Stimulated activated effector memory CD8-positive, alpha-beta T cell treated with anti-CD3 and anti-CD28 coated beads, Interleukin-12 subunit alpha, Interleukin-12 subunit beta, amount 100 ng/mL, for 72 hours (primary cell): ENCODE measurements at regions not wholly inside any gene's neighbourhood (a gene's known extent, or its start where the extent isn't known, plus 50 kb on each side); places are given as distances from the start of the nearest gene placed in this dataset.
A peak's percentile ranks its signal among the peaks of the same experiment; 100 is the strongest.

ENCODE experiments used
- ATAC-seq: fragments of 150-1000 bp; cut with Tn5 transposase; 2 replicates; pipeline ENCODE4 v1.10.0; 2021
- DNase-seq, 2 donors: peaks; one replicate each; pipeline ENCODE4 v3.0.0; 2021 to 2022; ENCODE audit warnings: low spot score in 2 of 2
- H3K27ac Mint-ChIP-seq: one replicate; pipeline ENCODE4 v1.8.0; 2022; ENCODE audit warnings: mild to moderate bottlenecking, mixed read lengths
- H3K36me3 Mint-ChIP-seq: one replicate; pipeline ENCODE4 v1.8.0; 2022; ENCODE audit warnings: mild to moderate bottlenecking, mixed read lengths
- H3K4me1 Mint-ChIP-seq: one replicate; pipeline ENCODE4 v1.8.0; 2022; ENCODE audit warnings: mixed read lengths
- H3K4me3 Mint-ChIP-seq: one replicate; pipeline ENCODE4 v1.8.0; 2022; ENCODE audit warnings: mild to moderate bottlenecking, mixed read lengths
- H3K9me3 Mint-ChIP-seq: one replicate; pipeline ENCODE4 v1.8.0; 2022; ENCODE audit warnings: mixed read lengths

DNA sequence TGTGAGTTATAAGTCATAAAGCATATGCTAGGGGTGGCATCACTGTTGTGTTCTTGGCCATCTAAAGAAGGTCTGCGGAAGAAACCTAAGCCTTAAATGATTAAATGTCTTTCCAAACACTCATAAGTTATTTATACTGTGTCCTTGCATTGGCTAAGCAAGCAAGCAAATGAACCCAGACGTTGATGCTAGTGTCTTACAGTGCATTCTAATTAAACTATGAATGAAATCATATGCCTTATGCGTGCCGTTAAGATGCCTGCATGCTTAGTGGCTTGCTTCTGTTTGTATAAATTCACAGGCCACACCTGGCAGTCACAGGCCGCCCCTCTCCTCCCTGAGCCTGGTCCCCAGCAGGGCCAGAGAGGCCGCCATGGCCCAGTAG, 49.9 kb downstream of the RIN2 start:
- no peak overlapping the region for H3K4me3 Mint-ChIP-seq
- H3K27ac Mint-ChIP-seq, result no peak overlapping the region
- H3K4me1 Mint-ChIP-seq, result no peaks in the 10 kb centered on the region
- H3K9me3 Mint-ChIP-seq, result no peaks in the 10 kb centered on the region
- ATAC-seq, result no peak
- DNase-seq, result no peak
- H3K36me3 Mint-ChIP-seq, result no peaks in the 10 kb centered on the region

DNA sequence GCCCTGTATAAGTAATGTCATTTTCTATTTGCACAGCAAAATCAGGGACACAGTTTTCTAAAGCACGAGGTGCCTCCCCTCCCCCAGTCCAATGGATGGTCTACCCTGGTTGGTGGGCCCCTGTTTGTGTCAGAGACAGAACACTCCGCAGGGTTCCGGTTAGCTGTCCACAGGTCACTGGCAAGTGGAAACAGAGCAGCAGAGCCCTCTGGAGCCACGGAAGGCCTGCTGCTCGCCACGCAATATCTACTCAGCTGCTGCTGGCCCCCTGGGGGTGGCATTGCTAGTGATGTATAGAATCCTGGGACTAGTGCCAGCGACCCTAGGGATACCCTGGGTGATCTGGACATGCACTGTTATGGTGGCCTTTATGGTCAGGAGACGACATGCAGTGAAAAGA, 50.4 kb downstream of the RIN2 start:
- Mint-ChIP-seq H3K4me1 (no peaks in the 10 kb centered on the region), H3K27ac (no peak overlapping the region), H3K4me3 (no peak overlapping the region), H3K36me3 (no peaks in the 10 kb centered on the region), H3K9me3 (no peaks in the 10 kb centered on the region)
- ATAC-seq (no peak), DNase-seq (no peak)

DNA sequence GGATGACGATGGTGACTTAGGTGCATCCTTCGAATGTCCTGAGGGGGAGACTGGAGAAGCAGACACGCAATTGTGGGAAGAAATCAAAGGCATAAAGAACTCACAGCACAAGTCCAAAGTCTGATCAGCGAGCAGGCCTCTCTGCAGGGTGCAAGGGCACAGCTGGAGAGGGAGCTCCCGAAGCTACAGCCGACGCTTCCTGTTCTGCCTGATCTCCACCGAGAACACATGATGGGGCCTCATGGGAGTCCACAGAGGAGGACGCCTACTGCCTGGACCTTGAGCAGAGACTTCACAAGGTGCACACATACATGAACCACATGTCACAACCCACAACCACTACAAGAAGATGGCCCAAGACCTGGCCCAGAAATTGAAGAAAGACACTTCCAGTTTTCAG, 51.4 kb downstream of the RIN2 start:
- DNase-seq (no peak), ATAC-seq (no peak)
- H3K27ac Mint-ChIP-seq, result no peak overlapping the region
- H3K36me3 Mint-ChIP-seq, result no peaks in the 10 kb centered on the region
- H3K9me3 Mint-ChIP-seq, result no peaks in the 10 kb centered on the region
- no peaks in the 10 kb centered on the region for H3K4me1 Mint-ChIP-seq
- no peak overlapping the region for H3K4me3 Mint-ChIP-seq

DNA sequence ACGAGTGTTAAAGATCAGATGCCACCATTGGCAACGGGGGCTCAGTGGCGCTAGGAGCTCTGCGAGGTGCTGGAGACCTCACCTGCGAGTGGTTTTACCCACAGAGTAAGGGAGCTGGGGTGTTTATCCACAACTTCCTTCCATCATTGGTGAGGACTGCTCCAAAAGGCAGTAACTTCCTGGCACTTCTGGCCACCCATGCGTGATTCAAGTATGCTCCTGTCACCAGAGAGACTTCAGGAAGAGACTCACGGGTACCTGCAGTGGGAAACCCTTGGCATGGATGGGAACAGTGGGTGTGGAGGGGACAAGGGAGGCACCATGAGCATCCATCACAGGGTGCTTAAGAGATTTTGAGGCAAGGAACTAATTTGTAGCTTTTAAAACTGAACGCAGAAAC, 53.2 kb downstream of the RIN2 start:
- Mint-ChIP-seq H3K4me1 (no peaks in the 10 kb centered on the region), H3K36me3 (no peaks in the 10 kb centered on the region)
- no peak for ATAC-seq

DNA sequence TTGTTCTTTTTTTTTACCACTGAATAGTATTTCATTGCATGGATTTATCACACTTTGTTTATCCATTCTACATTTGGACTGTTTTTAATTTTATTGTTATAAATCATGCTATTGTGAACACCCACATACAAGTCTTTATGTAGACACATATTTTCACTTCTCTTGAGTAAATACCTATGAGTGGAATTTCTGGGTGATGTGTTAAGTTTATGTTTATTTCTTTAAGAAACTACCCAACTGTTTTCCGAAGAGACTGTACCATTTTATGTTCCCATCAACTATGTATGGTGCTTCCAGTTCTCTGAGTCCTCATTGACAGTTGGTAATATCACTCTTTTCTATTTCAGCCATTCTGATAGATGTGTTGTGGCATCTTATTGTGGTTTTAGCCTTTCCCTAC, 54.0 kb downstream of the RIN2 start:
- H3K27ac Mint-ChIP-seq, result no peak overlapping the region
- DNase-seq (no peak), ATAC-seq (no peak)
- H3K9me3 Mint-ChIP-seq, result no peaks in the 10 kb centered on the region
- no peaks in the 10 kb centered on the region for H3K36me3 Mint-ChIP-seq
- no peak overlapping the region for H3K4me3 Mint-ChIP-seq
- H3K4me1 Mint-ChIP-seq, result no peaks in the 10 kb centered on the region

More for the DNA sequence above, 53.2 kb downstream of the RIN2 start:
- no peak for DNase-seq
- Mint-ChIP-seq H3K9me3 (no peaks in the 10 kb centered on the region), H3K4me3 (no peak overlapping the region), H3K27ac (no peak overlapping the region)

DNA sequence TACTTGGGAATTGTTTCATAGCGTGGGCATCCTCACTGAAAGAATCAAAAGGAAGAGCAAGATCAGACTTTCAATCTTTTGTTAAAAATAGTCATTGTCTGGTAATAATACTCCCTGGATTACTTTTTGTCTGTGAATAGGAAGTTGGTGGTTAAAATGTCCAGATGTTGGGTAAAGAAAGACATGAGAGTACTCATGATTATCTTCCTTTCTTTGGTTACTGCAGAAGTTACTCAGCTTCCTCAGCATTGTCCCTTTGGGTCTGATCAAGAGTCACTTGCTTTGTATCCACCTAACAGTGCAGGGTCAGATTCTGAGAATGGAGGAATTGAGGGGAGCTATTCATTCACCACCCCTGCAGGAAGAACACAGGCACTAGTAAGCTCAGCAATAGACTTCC, 54.6 kb downstream of the RIN2 start:
- DNase-seq, result no peak
- ATAC-seq, result no peak
- no peaks in the 10 kb centered on the region for H3K36me3 Mint-ChIP-seq
- no peaks in the 10 kb centered on the region for H3K4me1 Mint-ChIP-seq
- no peak overlapping the region for H3K4me3 Mint-ChIP-seq
- no peaks in the 10 kb centered on the region for H3K9me3 Mint-ChIP-seq
- no peak overlapping the region for H3K27ac Mint-ChIP-seq

DNA sequence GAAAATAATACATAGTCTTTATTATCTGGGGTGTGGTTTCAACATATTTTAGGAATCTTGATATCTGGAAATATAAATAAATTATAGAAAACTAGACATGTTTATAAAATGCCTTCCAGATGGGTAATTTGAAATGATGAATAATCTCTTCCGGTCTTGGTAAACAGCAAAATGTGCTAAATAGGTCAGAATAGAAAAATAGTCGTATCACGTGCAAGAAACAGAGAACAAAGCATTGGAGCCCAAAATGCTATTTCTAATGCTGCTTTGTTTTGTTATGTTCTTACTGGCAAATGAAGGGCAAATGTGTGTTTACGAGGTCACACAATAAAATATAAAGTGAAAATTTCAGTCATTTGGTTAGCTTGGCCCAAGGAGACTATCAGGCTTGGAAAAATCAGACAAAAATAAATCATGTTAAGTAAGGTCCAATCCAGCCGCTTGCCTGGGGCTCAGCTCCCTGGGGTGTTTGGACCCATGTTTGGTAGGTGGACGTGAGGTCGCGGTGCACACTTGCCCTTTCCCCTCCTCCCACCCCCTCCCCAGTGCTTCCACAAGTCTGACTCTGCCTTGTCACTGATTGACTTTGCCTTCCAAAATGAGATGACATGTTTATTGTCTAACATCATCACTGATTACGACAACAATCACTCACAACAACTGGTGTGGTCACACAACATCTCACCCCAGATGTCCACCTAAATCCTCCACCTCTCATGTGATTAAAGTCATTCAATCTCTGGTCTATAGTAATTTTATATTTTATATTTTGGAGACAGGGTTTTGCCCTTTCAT, 56.0 kb downstream of the RIN2 start:
- H3K27ac Mint-ChIP-seq, result no peak overlapping the region
- H3K4me3 Mint-ChIP-seq, result no peak overlapping the region
- DNase-seq (no peak), ATAC-seq (no peak)
- no peaks in the 10 kb centered on the region for H3K9me3 Mint-ChIP-seq
- no peaks in the 10 kb centered on the region for H3K36me3 Mint-ChIP-seq
- H3K4me1 Mint-ChIP-seq, result no peaks in the 10 kb centered on the region

DNA sequence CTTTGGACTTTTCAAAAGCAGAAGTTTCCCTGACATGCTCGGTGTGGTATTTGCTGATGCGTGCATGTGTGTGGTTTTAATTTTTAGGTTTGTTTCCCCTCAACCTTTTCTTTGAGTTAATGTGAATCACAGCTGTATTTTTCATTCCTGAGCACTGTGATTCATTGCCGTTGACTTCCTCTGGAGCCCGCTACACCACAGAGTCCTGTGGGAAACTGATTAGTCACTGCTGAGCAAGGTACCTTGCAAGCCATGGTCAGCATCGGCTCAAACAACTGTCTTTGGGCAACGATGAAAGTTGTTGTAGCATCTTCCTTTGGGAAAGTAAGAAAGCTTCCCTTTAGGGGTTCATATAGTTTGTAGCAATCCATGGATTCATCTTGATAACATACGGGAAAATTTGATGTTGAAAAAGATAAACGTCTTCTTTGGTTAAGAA, 57.5 kb downstream of the RIN2 start:
- no peaks in the 10 kb centered on the region for H3K36me3 Mint-ChIP-seq
- ATAC-seq (peak; percentile 48), DNase-seq (no peak)
- no peaks in the 10 kb centered on the region for H3K9me3 Mint-ChIP-seq
- H3K27ac Mint-ChIP-seq, result no peak overlapping the region
- H3K4me3 Mint-ChIP-seq, result no peak overlapping the region
- H3K4me1 Mint-ChIP-seq, result no peaks in the 10 kb centered on the region

DNA sequence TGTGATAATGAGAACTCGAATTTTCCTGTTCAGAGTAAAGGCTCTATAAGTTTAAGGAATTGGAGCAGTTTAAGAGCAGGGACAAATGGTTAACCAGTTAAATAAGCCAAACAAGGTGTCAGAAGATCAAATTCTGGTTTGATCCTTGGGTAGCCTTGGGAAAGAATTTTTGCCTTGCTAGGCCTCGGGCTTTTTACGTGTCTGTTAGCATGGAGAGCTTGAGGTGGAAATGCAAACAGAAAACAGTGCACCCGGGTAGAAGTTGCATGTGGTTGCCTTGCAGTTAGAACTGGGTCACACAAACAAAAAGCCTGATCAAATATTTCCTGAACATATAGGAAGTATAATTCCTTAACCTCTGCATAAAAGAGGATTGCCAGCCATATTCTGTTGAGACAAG, 58.3 kb downstream of the RIN2 start:
- ATAC-seq (no peak), DNase-seq (no peak)
- Mint-ChIP-seq H3K4me3 (no peak overlapping the region), H3K36me3 (no peaks in the 10 kb centered on the region), H3K4me1 (no peaks in the 10 kb centered on the region), H3K9me3 (no peaks in the 10 kb centered on the region), H3K27ac (no peak overlapping the region)

DNA sequence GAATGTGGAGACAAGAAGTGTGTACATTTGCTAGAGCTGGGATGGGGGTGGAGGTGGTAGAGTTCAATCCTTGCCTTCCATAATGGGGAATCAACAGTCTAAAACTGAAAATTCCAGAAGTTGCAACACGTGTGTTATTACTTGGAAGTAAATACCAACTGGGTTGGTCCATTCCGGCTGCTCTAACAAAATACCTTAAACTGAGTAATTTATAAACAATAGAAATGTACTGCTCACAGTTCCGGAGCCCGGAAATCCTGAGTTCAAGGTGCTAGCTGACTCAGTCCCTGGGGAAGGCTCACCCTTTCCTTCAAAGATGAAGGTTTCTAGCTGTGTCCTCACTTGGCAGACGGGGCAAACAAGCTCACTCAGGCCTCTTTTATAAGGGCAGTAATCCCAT, 59.0 kb downstream of the RIN2 start:
- Mint-ChIP-seq H3K36me3 (no peaks in the 10 kb centered on the region), H3K4me3 (no peak overlapping the region), H3K4me1 (no peaks in the 10 kb centered on the region), H3K27ac (no peak overlapping the region), H3K9me3 (no peaks in the 10 kb centered on the region)
- no peak for DNase-seq
- ATAC-seq, result no peak

DNA sequence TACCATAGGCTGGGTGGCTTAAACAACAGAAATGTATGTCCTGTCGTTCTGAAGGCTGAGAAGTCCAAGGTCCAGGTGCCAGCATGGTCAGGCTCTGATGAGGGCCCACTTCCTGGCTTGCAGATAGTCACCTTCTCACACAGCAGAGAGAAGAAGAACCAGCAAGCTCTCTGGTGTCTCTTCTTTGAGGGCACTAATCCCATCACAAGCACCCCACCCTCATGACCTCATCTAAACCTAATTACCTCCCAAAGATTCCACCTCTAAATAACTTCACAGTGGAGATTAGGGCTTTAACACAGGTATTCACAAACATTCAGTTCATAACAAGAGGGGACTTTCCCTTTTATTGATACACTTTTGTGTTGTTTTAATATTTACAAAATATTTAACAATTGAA, 61.1 kb downstream of the RIN2 start:
- no peaks in the 10 kb centered on the region for H3K9me3 Mint-ChIP-seq
- H3K4me3 Mint-ChIP-seq, result no peak overlapping the region
- H3K4me1 Mint-ChIP-seq, result no peaks in the 10 kb centered on the region
- no peak overlapping the region for H3K27ac Mint-ChIP-seq
- DNase-seq (no peak), ATAC-seq (no peak)
- no peaks in the 10 kb centered on the region for H3K36me3 Mint-ChIP-seq

DNA sequence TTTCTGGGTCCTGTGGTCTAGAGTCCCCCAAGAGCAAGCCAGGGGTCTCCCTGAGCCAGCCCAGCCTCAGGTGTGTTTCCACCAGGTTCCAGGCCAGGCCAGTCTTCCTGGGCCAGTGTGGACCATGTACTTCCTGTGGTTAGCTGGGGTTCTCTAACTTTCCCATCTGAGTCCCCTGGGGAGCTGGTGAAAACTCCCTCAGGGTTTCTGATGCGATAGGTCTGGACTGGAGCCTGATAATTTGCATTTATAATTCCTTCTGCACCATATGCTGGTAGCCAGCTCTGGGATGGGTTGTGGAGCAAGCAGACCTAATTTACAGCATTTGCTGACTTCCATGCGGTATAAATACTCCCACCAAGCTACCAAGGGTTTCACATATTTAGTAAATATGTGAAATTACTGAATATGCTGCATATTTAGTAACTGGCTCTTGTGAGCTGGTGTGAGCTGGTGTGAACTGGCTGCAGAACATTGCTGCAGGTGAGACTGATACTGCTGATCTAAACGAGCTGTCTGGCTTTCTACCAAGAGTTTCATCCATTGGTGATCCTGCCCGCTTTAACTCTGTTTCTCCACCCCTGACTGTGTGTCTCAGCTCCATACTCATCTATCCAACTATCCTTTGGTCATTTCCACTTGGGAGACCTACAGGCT, 62.6 kb downstream of the RIN2 start:
- no peak overlapping the region for H3K27ac Mint-ChIP-seq
- no peaks in the 10 kb centered on the region for H3K4me1 Mint-ChIP-seq
- no peaks in the 10 kb centered on the region for H3K9me3 Mint-ChIP-seq
- ATAC-seq, result no peak
- no peak overlapping the region for H3K4me3 Mint-ChIP-seq
- no peak for DNase-seq
- no peaks in the 10 kb centered on the region for H3K36me3 Mint-ChIP-seq

DNA sequence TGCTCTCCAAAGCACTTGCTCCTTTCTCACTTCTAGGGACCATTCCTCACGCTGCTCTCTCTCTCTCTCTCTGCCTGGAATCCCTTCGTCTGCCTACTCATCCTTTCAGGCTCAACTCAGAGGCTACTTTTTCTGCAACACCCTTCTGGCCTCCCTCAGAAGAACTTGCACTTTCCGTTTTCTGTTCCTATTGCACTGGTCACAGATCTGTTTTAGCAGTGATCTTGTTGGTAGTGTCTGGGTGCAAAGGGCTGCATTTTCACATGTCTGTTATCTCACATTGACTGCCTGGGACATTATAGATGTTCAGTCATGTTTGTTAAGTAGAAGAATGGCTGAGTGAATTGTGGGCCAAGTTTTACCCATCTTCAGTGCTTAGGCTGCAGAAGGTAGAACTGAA, 63.5 kb downstream of the RIN2 start:
- no peak for ATAC-seq
- Mint-ChIP-seq H3K36me3 (no peaks in the 10 kb centered on the region), H3K4me1 (no peaks in the 10 kb centered on the region), H3K9me3 (no peaks in the 10 kb centered on the region), H3K4me3 (no peak overlapping the region), H3K27ac (no peak overlapping the region)
- DNase-seq, result no peak

DNA sequence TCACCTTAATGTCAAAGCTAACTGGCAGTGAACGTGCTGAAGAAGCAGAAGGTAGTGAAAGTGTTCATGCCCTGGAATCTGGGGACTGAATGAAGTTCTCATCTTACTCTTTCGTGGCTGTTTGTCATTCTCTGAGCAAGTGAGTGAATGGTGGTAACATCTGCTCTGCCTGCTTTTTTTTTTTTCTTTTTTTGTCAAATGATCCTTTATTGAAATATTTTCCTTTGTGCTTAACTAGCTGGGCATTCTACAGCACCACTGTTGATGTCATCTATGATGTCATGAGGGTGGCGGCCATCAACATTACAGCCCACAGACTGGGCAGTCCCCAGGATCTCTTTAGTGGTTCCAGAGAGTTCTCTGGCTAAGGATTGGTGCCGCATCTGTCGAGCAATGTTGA, 65.2 kb downstream of the RIN2 start:
- Mint-ChIP-seq H3K9me3 (no peaks in the 10 kb centered on the region), H3K27ac (no peak overlapping the region), H3K4me3 (no peak overlapping the region), H3K4me1 (peaks cover 4% of the 10 kb centered on the region), H3K36me3 (no peaks in the 10 kb centered on the region)
- ATAC-seq (no peak), DNase-seq (no peak)

DNA sequence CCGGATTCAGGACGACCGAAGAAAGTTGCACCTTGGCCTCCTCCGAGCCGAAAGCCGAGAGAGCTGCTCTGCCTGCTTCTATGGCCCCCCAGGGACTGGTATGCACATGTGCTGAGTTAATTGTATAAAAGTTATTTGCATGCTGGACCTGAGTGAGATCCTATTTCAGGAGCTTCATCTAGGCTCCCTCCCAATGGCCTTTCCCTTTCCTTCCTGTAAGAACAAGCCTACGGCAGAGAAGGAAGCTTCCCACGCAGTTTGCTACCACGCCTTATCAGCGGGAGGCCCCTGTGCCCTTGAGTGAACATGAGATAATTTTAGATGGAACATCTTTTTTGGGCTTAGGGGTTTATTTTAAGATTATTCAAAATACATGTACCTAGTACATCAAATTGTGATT, 65.9 kb downstream of the RIN2 start:
- DNase-seq (no peak), ATAC-seq (no peak)
- H3K4me3 Mint-ChIP-seq, result no peak overlapping the region
- H3K4me1 Mint-ChIP-seq, result peaks cover 12% of the 10 kb centered on the region
- no peaks in the 10 kb centered on the region for H3K9me3 Mint-ChIP-seq
- no peak overlapping the region for H3K27ac Mint-ChIP-seq
- H3K36me3 Mint-ChIP-seq, result no peaks in the 10 kb centered on the region

DNA sequence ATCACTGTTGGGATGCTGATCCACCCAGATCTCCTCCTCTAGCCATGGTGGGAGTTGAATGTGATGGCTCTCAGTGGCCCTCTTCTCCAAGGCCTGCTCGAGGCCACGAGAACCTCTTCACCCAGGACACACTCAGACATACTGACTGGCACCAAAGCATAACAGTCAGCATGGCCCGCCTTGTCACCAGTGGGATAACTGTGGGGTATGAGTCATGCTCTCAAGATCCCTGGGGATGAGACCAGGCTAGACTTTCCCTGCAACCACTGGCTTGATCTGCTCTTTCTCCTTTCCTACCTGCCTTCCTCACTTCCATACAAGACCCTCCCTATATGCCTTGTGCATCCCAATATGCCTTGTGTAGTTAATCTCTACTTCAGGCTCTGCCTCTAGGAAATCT, 66.8 kb downstream of the RIN2 start:
- H3K36me3 Mint-ChIP-seq, result no peaks in the 10 kb centered on the region
- no peak overlapping the region for H3K4me3 Mint-ChIP-seq
- no peak overlapping the region for H3K27ac Mint-ChIP-seq
- peaks cover 15% of the 10 kb centered on the region for H3K4me1 Mint-ChIP-seq
- no peaks in the 10 kb centered on the region for H3K9me3 Mint-ChIP-seq
- ATAC-seq, result no peak
- no peak for DNase-seq
